CD4-positive, alpha-beta T cell treated with Interferon gamma for 1 hour (primary cell): ENCODE measurements at regions not wholly inside any gene's neighbourhood (a gene's known extent, or its start where the extent isn't known, plus 50 kb on each side); places are given as distances from the start of the nearest gene placed in this dataset.
A peak's percentile ranks its signal among the peaks of the same experiment; 100 is the strongest.
"Not testable (repeated sequence)": the region's sequence is repeated elsewhere in the genome, so short reads cannot be mapped to it uniquely, and the experiment has no call there.

Source experiments
- DNase-seq: peaks from one replicate; pipeline ENCODE4 v3.0.0-alpha.2; 2020

- DNase-seq, result not testable (repeated sequence)
These were observed 143.6 kb downstream of the IGLL1 start for GRCh38 chr22:23436354-23437106.

GRCh38 chr22:23435186-23435585, 144.9 kb downstream of the IGLL1 start:
- DNase-seq, result not testable (repeated sequence)

GRCh38 chr22:23434198-23434830, 145.8 kb downstream of the IGLL1 start:
- DNase-seq, result not testable (repeated sequence)

- peak; percentile 43 for DNase-seq
These were observed 146.7 kb downstream of the IGLL1 start for GRCh38 chr22:23433127-23434005.

- DNase-seq, result not testable (repeated sequence)
These were observed 147.4 kb downstream of the IGLL1 start for GRCh38 chr22:23432719-23433118.

GRCh38 chr22:23431337-23432072, 148.6 kb downstream of the IGLL1 start:
- no peak for DNase-seq

GRCh38 chr22:23424551-23425068, 155.5 kb downstream of the IGLL1 start:
- not testable (repeated sequence) for DNase-seq

- no peak for DNase-seq
These were observed 156.1 kb downstream of the IGLL1 start for GRCh38 chr22:23424031-23424430.

GRCh38 chr22:23422281-23422680, 157.8 kb downstream of the IGLL1 start:
- DNase-seq, result not testable (repeated sequence)

GRCh38 chr22:23421300-23421699, 158.8 kb downstream of the IGLL1 start:
- not testable (repeated sequence) for DNase-seq

GRCh38 chr22:23419931-23420330, 160.2 kb downstream of the IGLL1 start:
- no peak for DNase-seq

- DNase-seq, result no peak
These were observed 160.9 kb downstream of the IGLL1 start for GRCh38 chr22:23419171-23419570.

- no peak for DNase-seq
These were observed 161.8 kb downstream of the IGLL1 start for GRCh38 chr22:23418159-23418788.

GRCh38 chr22:23417327-23417726, 162.8 kb downstream of the IGLL1 start:
- not testable (repeated sequence) for DNase-seq

GRCh38 chr22:23416169-23416690, 163.9 kb downstream of the IGLL1 start:
- not testable (repeated sequence) for DNase-seq

- DNase-seq, result no peak
These were observed 164.6 kb downstream of the IGLL1 start for GRCh38 chr22:23415490-23415851.

- no peak for DNase-seq
These were observed 165.2 kb downstream of the IGLL1 start for GRCh38 chr22:23414727-23415489.

GRCh38 chr22:23411739-23412138, 168.4 kb downstream of the IGLL1 start:
- no peak for DNase-seq

GRCh38 chr22:23410411-23410810, 169.7 kb downstream of the IGLL1 start:
- no peak for DNase-seq

GRCh38 chr22:23409976-23410375, 170.1 kb downstream of the IGLL1 start:
- DNase-seq, result no peak

GRCh38 chr22:23408321-23408720, 171.8 kb downstream of the IGLL1 start:
- DNase-seq, result no peak
